Kidney epithelial cell (primary cell): ENCODE measurements at regions not wholly inside any gene's neighbourhood (a gene's known extent, or its start where the extent isn't known, plus 50 kb on each side); places are given as distances from the start of the nearest gene placed in this dataset.

Source experiments
- DNase-seq: peaks from one replicate; pipeline ENCODE4 v3.0.0-alpha.2; 2010; ENCODE audit warnings: low read depth
- H3K27me3 ChIP-seq: 2 replicates; pipeline ENCODE4 v1.6.0; 2011; ENCODE audit warnings: low read length; ENCODE audit not compliant: control insufficient read depth, insufficient read depth
- H3K36me3 ChIP-seq: 2 replicates; pipeline ENCODE4 v1.5.1; 2011; ENCODE audit warnings: low read length; ENCODE audit not compliant: control insufficient read depth, insufficient read depth
- H3K4me3 ChIP-seq: 2 replicates; pipeline ENCODE4 v1.5.1; 2011; ENCODE audit warnings: low read depth, mild to moderate bottlenecking, control low read depth, low read length
- CTCF ChIP-seq: IDR thresholded peaks from 2 replicates; pipeline ENCODE4 v1.5.1; 2011; ENCODE audit warnings: mild to moderate bottlenecking, moderate library complexity, low read length, control low read depth, inconsistent platforms; ENCODE audit not compliant: insufficient read depth, poor library complexity, severe bottlenecking

GRCh38 chr19:32053376-32053775 is 292.0 kb upstream of the ZNF507 start:
- Histone ChIP-seq H3K27me3 (no peaks in the 10 kb centered on the region), H3K36me3 (no peaks in the 10 kb centered on the region), H3K4me3 (no peak overlapping the region)
- no peak for TF ChIP-seq CTCF
- no peak for DNase-seq

- H3K4me3 ChIP-seq: no peak overlapping the region
- H3K27me3 ChIP-seq: no peaks in the 10 kb centered on the region
- no peaks in the 10 kb centered on the region for H3K36me3 ChIP-seq
- no peak for TF ChIP-seq CTCF
- no peak for DNase-seq
Measured at GRCh38 chr19:32053861-32054260, 291.5 kb upstream of the ZNF507 start.

GRCh38 chr19:32058131-32058530 is 287.3 kb upstream of the ZNF507 start:
- TF ChIP-seq CTCF: no peak
- no peaks in the 10 kb centered on the region for H3K27me3 ChIP-seq
- DNase-seq: no peak
- H3K36me3 ChIP-seq: no peaks in the 10 kb centered on the region
- no peak overlapping the region for H3K4me3 ChIP-seq

- Histone ChIP-seq H3K4me3 (no peak overlapping the region), H3K36me3 (no peaks in the 10 kb centered on the region), H3K27me3 (no peaks in the 10 kb centered on the region)
- no peak for TF ChIP-seq CTCF
- DNase-seq: no peak
Measured at GRCh38 chr19:32061315-32061714, 284.1 kb upstream of the ZNF507 start.

- H3K4me3 ChIP-seq: no peak overlapping the region
- no peaks in the 10 kb centered on the region for H3K27me3 ChIP-seq
- no peak for DNase-seq
- no peaks in the 10 kb centered on the region for H3K36me3 ChIP-seq
- no peak for TF ChIP-seq CTCF
Measured at GRCh38 chr19:32063601-32064000, 281.8 kb upstream of the ZNF507 start.

GRCh38 chr19:32066056-32066455 is 279.4 kb upstream of the ZNF507 start:
- no peaks in the 10 kb centered on the region for H3K36me3 ChIP-seq
- H3K4me3 ChIP-seq: no peak overlapping the region
- DNase-seq: no peak
- no peaks in the 10 kb centered on the region for H3K27me3 ChIP-seq
- no peak for TF ChIP-seq CTCF
